Omental fat pad (tissue), 3 donors: ENCODE measurements at regions not wholly inside any gene's neighbourhood (a gene's known extent, or its start where the extent isn't known, plus 50 kb on each side); places are given as distances from the start of the nearest gene placed in this dataset.

Experiments
- ATAC-seq: fragments of 150-250 bp; one replicate; pipeline ENCODE4 v1.9.1; 2016; ENCODE audit warnings: mild to moderate bottlenecking, moderate library complexity; ENCODE audit not compliant: low FRiP score
- DNase-seq: peaks from one replicate; pipeline ENCODE4 v3.0.0-alpha.2; 2019; ENCODE audit warnings: low spot score
- CTCF ChIP-seq, 3 donors: fragments of 450-650 bp; IDR thresholded peaks; one replicate each; pipeline ENCODE4 v1.5.1; 2016 to 2017; ENCODE audit warnings: antibody characterized with exemption in 3 of 3, mild to moderate bottlenecking in 3 of 3, moderate library complexity in 2 of 3

GRCh38 chr11:38416141-38416540 lies 1818.1 kb upstream of the RAG2 start:
- DNase-seq (no peak), ATAC-seq (no peak)
- TF ChIP-seq CTCF (IDR thresholded peaks at IDR 0.05), result no peak

- TF ChIP-seq CTCF (IDR thresholded peaks at IDR 0.05), result no peak
- ATAC-seq (no peak), DNase-seq (no peak)
Measured at GRCh38 chr11:38411149-38411548, 1813.1 kb upstream of the RAG2 start.

- ATAC-seq (no peak), DNase-seq (no peak)
- TF ChIP-seq CTCF (IDR thresholded peaks at IDR 0.05), result no peak
Measured at GRCh38 chr11:38402063-38402462, 1804.0 kb upstream of the RAG2 start.

GRCh38 chr11:38392176-38392575 lies 1794.1 kb upstream of the RAG2 start:
- ATAC-seq (no peak), DNase-seq (no peak)
- no peak for TF ChIP-seq CTCF (IDR thresholded peaks at IDR 0.05)

- DNase-seq, result no peak
- no peak for ATAC-seq
- no peak for TF ChIP-seq CTCF (IDR thresholded peaks at IDR 0.05)
Measured at GRCh38 chr11:38384568-38384967, 1786.5 kb upstream of the RAG2 start.

- ATAC-seq, result no peak
- no peak for TF ChIP-seq CTCF (IDR thresholded peaks at IDR 0.05)
- no peak for DNase-seq
Measured at GRCh38 chr11:38365274-38365673, 1767.2 kb upstream of the RAG2 start.

- TF ChIP-seq CTCF (IDR thresholded peaks at IDR 0.05), result no peak
Measured at GRCh38 chr11:38356255-38356654, 1758.2 kb upstream of the RAG2 start.

More at GRCh38 chr11:38356255-38356654, 1758.2 kb upstream of the RAG2 start:
- no peak for ATAC-seq
- DNase-seq, result no peak
